Common myeloid progenitor, CD34-positive (primary cell): ENCODE measurements at regions not wholly inside any gene's neighbourhood (a gene's known extent, or its start where the extent isn't known, plus 50 kb on each side); places are given as distances from the start of the nearest gene placed in this dataset.

ENCODE experiments used
- CTCF ChIA-PET: fragments of 350-600 bp; sonication (Branson Sonifier 250); formaldehyde crosslinking; loops from one replicate; lab custom pipeline; 2021; ENCODE audit warnings: antibody characterized with exemption; lab: Charles Lee
- POLR2A ChIA-PET: fragments of 350-600 bp; sonication (Branson Sonifier 250); formaldehyde crosslinking; loops from one replicate; lab custom pipeline; 2021; ENCODE audit warnings: antibody characterized with exemption; lab: Charles Lee
- DNase-seq, 3 donors: peaks; one replicate each; pipeline versions ENCODE4 v3.0.0 to v3.0.0-alpha.2; 2013
- H3K27ac ChIP-seq, 2 experiments: 1 replicate in 1 of 2; 2 replicates in 1 of 2; pipeline ENCODE4 v1.7.0; 2013; ENCODE audit warnings: inconsistent platforms in 2 of 2, low read length in 2 of 2, mild to moderate bottlenecking in 2 of 2, low read depth in 1 of 2, moderate library complexity in 1 of 2; ENCODE audit not compliant: severe bottlenecking in 2 of 2, insufficient read depth in 1 of 2, poor library complexity in 1 of 2
- H3K27me3 ChIP-seq, 5 experiments: replicated peaks in 2 of 5; 1 replicate in 3 of 5; 2 replicates in 2 of 5; pipeline versions ENCODE4 v1.6.1 to v1.7.0; 2013; ENCODE audit warnings: low read length in 4 of 5, mild to moderate bottlenecking in 2 of 5, moderate library complexity in 2 of 5, inconsistent platforms in 1 of 5; ENCODE audit not compliant: insufficient read depth in 5 of 5, control insufficient read depth in 4 of 5
- H3K36me3 ChIP-seq, 4 experiments: 1 replicate in 2 of 4; 2 replicates in 2 of 4; pipeline versions ENCODE4 v1.6.1 to v1.7.0; 2013; ENCODE audit warnings: low read length in 3 of 4, control low read depth in 1 of 4, mild to moderate bottlenecking in 1 of 4; ENCODE audit not compliant: control insufficient read depth in 4 of 4, insufficient read depth in 4 of 4
- H3K4me1 ChIP-seq, 4 experiments: 1 replicate in 3 of 4; 2 replicates in 1 of 4; pipeline versions ENCODE4 v1.6.1 to v1.7.1; 2013; ENCODE audit warnings: low read length in 3 of 4, mild to moderate bottlenecking in 3 of 4, control low read depth in 1 of 4, inconsistent platforms in 1 of 4, moderate library complexity in 1 of 4; ENCODE audit not compliant: control insufficient read depth in 4 of 4, insufficient read depth in 4 of 4; ENCODE audit errors: control extremely low read depth in 1 of 4
- H3K4me3 ChIP-seq, 7 experiments: 1 replicate in 4 of 7; 2 replicates in 3 of 7; pipeline versions ENCODE4 v1.5.1 to v1.7.0; 2013; ENCODE audit warnings: mild to moderate bottlenecking in 7 of 7, low read length in 6 of 7, moderate library complexity in 6 of 7, inconsistent platforms in 2 of 7, low read depth in 2 of 7, control low read depth in 1 of 7; ENCODE audit not compliant: insufficient read depth in 4 of 7, control insufficient read depth in 1 of 7; ENCODE audit errors: extremely low read depth in 1 of 7
- H3K9me3 ChIP-seq, 5 experiments: 1 replicate in 4 of 5; 2 replicates in 1 of 5; pipeline versions ENCODE4 v1.6.1 to v1.7.1; 2013; ENCODE audit warnings: low read length in 4 of 5, mild to moderate bottlenecking in 2 of 5, inconsistent platforms in 1 of 5, low read depth in 1 of 5, moderate library complexity in 1 of 5; ENCODE audit not compliant: control insufficient read depth in 4 of 5, insufficient read depth in 2 of 5; ENCODE audit errors: control extremely low read depth in 1 of 5
- WGBS: methylation state at CpG from one replicate; pipeline ENCODE4 v1.1.5; 2013; ENCODE audit not compliant: insufficient coverage; 5-methylcytosine and 5-hydroxymethylcytosine counted together

GRCh38 chr9:107177857-107178256, 105.2 kb upstream of the RAD23B start:
- Histone ChIP-seq H3K36me3 (no peaks in the 10 kb centered on the region), H3K27me3 (no peaks in the 10 kb centered on the region), H3K4me3 (no peak overlapping the region), H3K4me1 (no peaks in the 10 kb centered on the region), H3K27ac (no peak overlapping the region), H3K9me3 (peaks cover 0 to 10% (median 4%) of the 10 kb centered on the region in 5 experiments)
- CTCF ChIA-PET, result interaction anchor here (1.1 kb wide), 1 partner anchor 15 kb away, joined by 3 read pairs; no protein-coding TSS in a partner anchor
- DNase-seq, result no peak
- 90% methylated on average over 3 of the region's 5 CpGs for WGBS
- POLR2A ChIA-PET, result interaction anchor here (0.6 kb wide), 1 partner anchor 1516 kb away, joined by 3 read pairs; no protein-coding TSS in a partner anchor

- peaks cover 0 to 14% (median 4%) of the 10 kb centered on the region in 5 experiments for H3K9me3 ChIP-seq
- CTCF ChIA-PET, result interaction anchor here (1.1 kb wide), 1 partner anchor 15 kb away, joined by 3 read pairs; no protein-coding TSS in a partner anchor
- WGBS, result 94% methylated on average over 3 of the region's 3 CpGs
Observed at GRCh38 chr9:107178293-107178692, 104.8 kb upstream of the RAD23B start.

DNA sequence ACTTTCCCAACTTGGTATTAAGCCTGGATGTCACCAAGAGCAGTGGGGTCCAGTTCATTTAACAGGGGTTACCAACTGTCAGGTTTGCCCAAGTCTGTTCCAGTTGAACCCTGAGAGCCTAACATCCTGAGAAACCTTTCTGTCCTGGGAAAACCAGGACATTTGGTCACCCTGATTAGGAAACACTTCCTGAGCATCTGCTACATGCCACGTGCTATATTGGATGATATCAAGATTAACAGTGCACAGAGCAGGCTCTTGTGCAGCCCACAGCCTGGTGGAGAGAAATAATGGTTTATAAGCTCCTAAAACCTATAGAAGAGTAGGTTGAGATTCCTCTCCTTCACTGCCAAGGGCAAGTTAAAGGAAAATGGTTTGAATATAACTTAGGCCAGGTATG, 102.9 kb upstream of the RAD23B start:
- H3K4me3 ChIP-seq, result no peak overlapping the region
- H3K27ac ChIP-seq, result no peak overlapping the region
- no peak for DNase-seq
- no peaks in the 10 kb centered on the region for H3K36me3 ChIP-seq
- CTCF ChIA-PET, result no interaction called here
- H3K4me1 ChIP-seq, result no peaks in the 10 kb centered on the region
- WGBS, result 86% methylated on average over 1 of the region's 1 CpG
- peaks cover 0 to 20% (median 8%) of the 10 kb centered on the region in 5 experiments for H3K9me3 ChIP-seq
- no peaks in the 10 kb centered on the region for H3K27me3 ChIP-seq
- POLR2A ChIA-PET, result no interaction called here

More at GRCh38 chr9:107178293-107178692, 104.8 kb upstream of the RAD23B start:
- H3K27ac ChIP-seq, result no peak overlapping the region
- POLR2A ChIA-PET, result no interaction called here
- DNase-seq, result no peak
- H3K4me1 ChIP-seq, result no peaks in the 10 kb centered on the region
- H3K36me3 ChIP-seq, result no peaks in the 10 kb centered on the region
- H3K27me3 ChIP-seq, result no peaks in the 10 kb centered on the region
- H3K4me3 ChIP-seq, result no peak overlapping the region

- POLR2A ChIA-PET, result no interaction called here
- Histone ChIP-seq H3K36me3 (no peaks in the 10 kb centered on the region), H3K4me3 (no peak overlapping the region), H3K4me1 (no peaks in the 10 kb centered on the region), H3K9me3 (peaks cover 0 to 20% (median 8%) of the 10 kb centered on the region in 5 experiments), H3K27me3 (no peaks in the 10 kb centered on the region), H3K27ac (no peak overlapping the region)
- DNase-seq, result no peak
- CTCF ChIA-PET, result interaction anchor here (0.7 kb wide), 1 partner anchor 16 kb away, joined by 3 read pairs; no protein-coding TSS in a partner anchor
Observed at GRCh38 chr9:107183176-107183575, 99.9 kb upstream of the RAD23B start.

- H3K9me3 ChIP-seq, result peaks cover 0 to 6% (median 3%) of the 10 kb centered on the region in 5 experiments
- no CpG with 5 or more reads among the region's 1 CpG for WGBS
- POLR2A ChIA-PET, result no interaction called here
- H3K4me1 ChIP-seq, result no peaks in the 10 kb centered on the region
- DNase-seq, result no peak
- no peaks in the 10 kb centered on the region for H3K36me3 ChIP-seq
- no peak overlapping the region for H3K27ac ChIP-seq
- H3K27me3 ChIP-seq, result peaks cover 0 to 3% (median 0%) of the 10 kb centered on the region in 5 experiments
- CTCF ChIA-PET, result no interaction called here
- H3K4me3 ChIP-seq, result no peak overlapping the region
Observed at GRCh38 chr9:107188376-107188775, 94.7 kb upstream of the RAD23B start.

DNA sequence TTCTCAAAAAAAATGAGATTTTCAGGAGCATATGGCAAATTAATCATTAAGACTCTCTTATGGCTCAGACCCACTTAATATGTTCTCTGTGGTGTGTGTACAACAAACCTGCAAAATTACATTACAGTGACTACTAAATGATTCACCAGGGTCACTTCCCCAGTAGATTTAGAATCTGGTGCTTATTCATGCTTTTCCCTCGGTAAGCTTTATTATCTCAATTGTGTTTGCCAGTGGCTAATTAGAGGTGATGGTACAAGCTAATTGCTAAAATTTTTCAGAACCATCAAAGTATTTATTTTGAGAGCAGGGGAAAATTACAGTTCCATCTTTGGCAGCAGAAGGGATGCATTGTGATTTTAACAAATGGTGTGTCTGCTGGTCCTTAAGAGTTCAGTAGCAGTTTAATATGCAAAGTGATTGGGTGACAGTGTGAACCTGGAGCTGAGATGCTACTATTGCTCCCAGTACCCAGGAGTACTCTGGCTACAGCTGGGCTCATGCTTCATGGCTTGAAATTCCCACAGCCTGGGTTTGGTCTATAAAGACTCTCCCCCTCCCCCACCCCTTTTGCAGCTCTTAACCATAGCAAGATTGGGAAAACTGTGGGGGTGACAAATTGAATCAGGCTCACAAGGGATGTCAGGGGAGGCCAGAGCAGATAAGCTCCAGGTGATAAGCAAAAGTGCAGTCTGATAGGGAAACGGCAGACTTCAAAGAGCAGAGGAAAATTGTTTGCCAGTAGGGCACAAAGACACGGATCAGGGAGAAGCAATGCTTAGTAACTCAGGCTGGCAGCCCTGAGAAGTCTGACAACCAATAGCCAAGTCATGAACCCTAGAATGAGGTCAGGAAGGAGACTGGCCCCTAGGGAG, 92.8 kb upstream of the RAD23B start:
- no peak for DNase-seq
- CTCF ChIA-PET, result interaction anchor here (0.8 kb wide), 1 partner anchor 23 kb away, joined by 3 read pairs; no protein-coding TSS in a partner anchor
- no peaks in the 10 kb centered on the region for H3K36me3 ChIP-seq
- H3K27ac ChIP-seq, result no peak overlapping the region
- 72% methylated on average over 3 of the region's 3 CpGs for WGBS
- H3K27me3 ChIP-seq, result peaks cover 0 to 3% (median 0%) of the 10 kb centered on the region in 5 experiments
- no peaks in the 10 kb centered on the region for H3K9me3 ChIP-seq
- H3K4me3 ChIP-seq, result no peak overlapping the region
- no peaks in the 10 kb centered on the region for H3K4me1 ChIP-seq
- POLR2A ChIA-PET, result no interaction called here

DNA sequence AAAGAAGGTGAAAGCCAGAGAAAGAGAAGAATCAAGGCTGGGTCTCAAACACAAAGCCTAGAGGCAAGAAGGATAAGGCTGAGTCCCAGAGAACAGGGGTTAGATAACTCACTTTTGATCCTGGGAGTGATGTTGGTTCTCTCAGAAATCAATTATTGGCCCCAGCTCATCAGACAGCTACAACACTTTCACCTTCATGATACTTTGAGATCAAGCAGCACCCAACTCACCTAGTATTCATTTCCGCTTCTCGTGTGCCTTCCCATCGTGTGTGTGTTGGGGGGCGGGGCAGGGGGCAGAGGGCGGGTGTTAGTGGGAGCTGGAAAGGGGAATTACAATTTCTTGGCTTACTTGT, 92.2 kb upstream of the RAD23B start:
- POLR2A ChIA-PET, result no interaction called here
- H3K4me1 ChIP-seq, result no peaks in the 10 kb centered on the region
- H3K4me3 ChIP-seq, result no peak overlapping the region
- CTCF ChIA-PET, result no interaction called here
- H3K27ac ChIP-seq, result no peak overlapping the region
- H3K9me3 ChIP-seq, result no peaks in the 10 kb centered on the region
- WGBS, result 63% methylated on average over 3 of the region's 5 CpGs
- H3K27me3 ChIP-seq, result peaks cover 0 to 3% (median 0%) of the 10 kb centered on the region in 5 experiments
- DNase-seq, result no peak
- no peaks in the 10 kb centered on the region for H3K36me3 ChIP-seq
